Activated CD4-positive, alpha-beta memory T cell treated with anti-CD3 and anti-CD28 coated beads, Interleukin-2, amount 10 ng/mL, durations not matched to agents 7 days and 5 days (primary cell): ENCODE measurements at regions not wholly inside any gene's neighbourhood (a gene's known extent, or its start where the extent isn't known, plus 50 kb on each side); places are given as distances from the start of the nearest gene placed in this dataset.

Source experiments
- CTCF ChIA-PET: fragments of 350-600 bp; sonication (Branson Sonifier 250); formaldehyde crosslinking; loops from one replicate; lab custom pipeline; 2021; ENCODE audit warnings: antibody characterized with exemption, inconsistent platforms; lab: Charles Lee
- POLR2A ChIA-PET: fragments of 350-600 bp; sonication (Branson Sonifier 250); formaldehyde crosslinking; loops from one replicate; lab custom pipeline; 2021; ENCODE audit warnings: antibody characterized with exemption; lab: Charles Lee
- DNase-seq: peaks from one replicate; pipeline ENCODE4 v3.0.0-alpha.2; 2020
- H3K27ac Mint-ChIP-seq: one replicate; pipeline ENCODE4 v1.8.0; 2021; ENCODE audit warnings: mild to moderate bottlenecking, mixed read lengths
- H3K27me3 Mint-ChIP-seq: one replicate; pipeline ENCODE4 v1.8.0; 2021; ENCODE audit warnings: mixed read lengths
- H3K36me3 Mint-ChIP-seq: one replicate; pipeline ENCODE4 v1.8.0; 2021; ENCODE audit warnings: low read depth, mixed read lengths
- H3K4me1 Mint-ChIP-seq: one replicate; pipeline ENCODE4 v1.8.0; 2021; ENCODE audit warnings: mixed read lengths
- H3K4me3 Mint-ChIP-seq: one replicate; pipeline ENCODE4 v1.8.0; 2021; ENCODE audit warnings: mild to moderate bottlenecking, mixed read lengths
- H3K9me3 Mint-ChIP-seq: one replicate; pipeline ENCODE4 v1.8.0; 2021; ENCODE audit warnings: mixed read lengths

DNA sequence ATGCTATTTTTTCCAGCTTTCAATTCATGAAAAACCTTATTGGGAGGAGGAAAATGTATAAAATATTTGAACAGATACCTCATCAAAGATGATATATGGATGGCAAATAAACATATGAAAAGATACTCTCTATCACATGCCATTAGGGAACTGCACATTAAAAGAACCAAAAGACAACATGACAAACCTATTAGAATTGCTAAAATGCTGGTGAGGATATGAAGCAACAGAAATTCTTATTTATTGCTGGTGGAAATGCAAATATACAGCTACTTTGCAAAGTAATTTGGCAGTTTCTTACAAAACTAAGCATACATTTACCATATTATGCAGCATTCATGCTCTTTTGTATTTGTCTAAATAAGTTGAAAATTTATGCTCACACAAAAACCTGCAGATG lies 1783.9 kb upstream of the PCDH20 start:
- H3K36me3 Mint-ChIP-seq: no peaks in the 10 kb centered on the region
- DNase-seq: no peak
- CTCF ChIA-PET: no interaction called here
- no peak overlapping the region for H3K4me3 Mint-ChIP-seq
- POLR2A ChIA-PET: no interaction called here
- no peaks in the 10 kb centered on the region for H3K4me1 Mint-ChIP-seq
- H3K9me3 Mint-ChIP-seq: peaks cover 4% of the 10 kb centered on the region
- no peaks in the 10 kb centered on the region for H3K27me3 Mint-ChIP-seq
- no peak overlapping the region for H3K27ac Mint-ChIP-seq

DNA sequence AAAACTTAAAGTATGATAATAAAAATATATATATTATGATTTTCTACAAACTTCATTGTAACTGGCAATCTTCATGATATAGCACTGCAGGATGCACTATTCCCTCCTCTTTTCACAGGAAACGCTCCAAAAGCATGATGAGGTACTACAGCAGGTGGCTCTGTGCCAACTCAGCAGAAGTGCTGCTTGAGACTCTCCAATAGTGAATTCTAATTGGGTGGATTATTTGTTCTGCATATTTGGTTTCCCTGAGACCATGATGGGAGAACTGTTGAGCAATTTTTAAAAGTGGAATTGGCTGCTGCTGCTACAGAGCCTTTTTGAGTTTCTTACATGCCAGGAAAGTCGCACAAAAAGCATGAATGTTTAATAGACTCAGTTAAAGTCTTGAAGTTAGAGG lies 1782.4 kb upstream of the PCDH20 start:
- no peaks in the 10 kb centered on the region for H3K36me3 Mint-ChIP-seq
- H3K4me3 Mint-ChIP-seq: no peak overlapping the region
- ChIA-PET CTCF (no interaction called here), POLR2A (no interaction called here)
- no peak overlapping the region for H3K27ac Mint-ChIP-seq
- no peaks in the 10 kb centered on the region for H3K27me3 Mint-ChIP-seq
- H3K9me3 Mint-ChIP-seq: no peaks in the 10 kb centered on the region
- no peak for DNase-seq
- H3K4me1 Mint-ChIP-seq: no peaks in the 10 kb centered on the region

DNA sequence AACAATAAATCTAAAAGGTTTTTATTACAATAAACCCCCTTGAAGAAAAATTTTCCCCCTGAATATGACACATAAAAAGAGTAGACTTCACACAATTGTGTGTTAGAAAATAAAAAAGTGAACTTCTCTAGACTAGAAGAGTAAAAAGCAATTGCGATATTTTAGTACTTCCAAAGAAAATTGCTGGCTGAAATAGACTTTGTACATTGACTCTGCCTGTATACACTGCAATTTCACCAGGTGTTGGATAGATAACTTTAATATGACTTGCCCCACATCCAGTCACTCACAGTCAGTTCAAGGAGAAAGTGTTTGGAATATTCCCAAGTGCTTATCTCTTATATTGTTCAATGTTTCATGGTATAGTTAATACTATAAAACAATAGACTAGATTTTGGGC lies 1780.1 kb upstream of the PCDH20 start:
- no peaks in the 10 kb centered on the region for H3K4me1 Mint-ChIP-seq
- H3K9me3 Mint-ChIP-seq: no peaks in the 10 kb centered on the region
- H3K4me3 Mint-ChIP-seq: no peak overlapping the region
- CTCF ChIA-PET: no interaction called here
- H3K27ac Mint-ChIP-seq: no peak overlapping the region
- POLR2A ChIA-PET: no interaction called here
- DNase-seq: no peak
- H3K27me3 Mint-ChIP-seq: no peaks in the 10 kb centered on the region
- H3K36me3 Mint-ChIP-seq: no peaks in the 10 kb centered on the region

DNA sequence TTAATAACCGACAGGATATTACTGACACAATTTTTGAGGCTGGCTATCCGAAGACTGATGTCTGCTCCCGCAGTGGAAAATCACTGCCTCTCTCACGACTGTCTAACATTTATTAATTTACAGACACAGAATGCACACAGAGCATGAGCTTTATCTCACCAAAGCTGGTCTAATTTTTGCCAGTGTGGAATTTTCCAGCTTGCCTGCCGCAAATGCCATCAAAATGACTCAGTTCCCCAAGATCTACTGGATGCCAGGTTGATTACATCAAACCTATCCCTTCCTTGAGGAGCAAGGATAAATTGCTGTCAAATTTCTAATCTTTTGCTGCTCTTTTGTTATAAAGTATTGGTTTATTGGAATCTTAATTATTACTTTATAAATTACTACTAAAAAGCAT lies 1775.1 kb upstream of the PCDH20 start:
- Mint-ChIP-seq H3K9me3 (peaks cover 4% of the 10 kb centered on the region), H3K27ac (no peak overlapping the region), H3K36me3 (no peaks in the 10 kb centered on the region), H3K27me3 (no peaks in the 10 kb centered on the region), H3K4me3 (no peak overlapping the region), H3K4me1 (no peaks in the 10 kb centered on the region)
- ChIA-PET CTCF (no interaction called here), POLR2A (no interaction called here)
- no peak for DNase-seq

DNA sequence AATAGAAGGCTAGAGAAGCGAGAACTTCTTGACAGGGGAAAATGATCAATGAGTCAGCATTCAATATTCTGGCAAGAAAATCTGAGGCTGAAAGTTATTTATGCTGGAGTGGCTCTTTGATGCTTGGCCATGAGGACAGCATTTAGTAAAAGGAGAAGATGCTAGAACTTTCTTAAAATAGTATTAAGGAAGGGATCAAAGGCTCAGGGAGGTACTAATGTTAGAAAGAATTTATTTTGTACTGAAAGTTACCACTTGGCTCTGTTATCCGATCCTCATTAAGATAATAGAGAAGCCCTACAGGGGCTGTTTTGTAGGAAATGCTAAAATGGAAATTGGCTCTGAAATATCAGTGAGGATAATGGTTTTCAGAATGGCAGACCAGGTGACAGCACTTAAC lies 1774.6 kb upstream of the PCDH20 start:
- no peaks in the 10 kb centered on the region for H3K27me3 Mint-ChIP-seq
- no peak overlapping the region for H3K4me3 Mint-ChIP-seq
- CTCF ChIA-PET: no interaction called here
- H3K4me1 Mint-ChIP-seq: no peaks in the 10 kb centered on the region
- H3K36me3 Mint-ChIP-seq: no peaks in the 10 kb centered on the region
- peaks cover 4% of the 10 kb centered on the region for H3K9me3 Mint-ChIP-seq
- DNase-seq: no peak
- no peak overlapping the region for H3K27ac Mint-ChIP-seq
- POLR2A ChIA-PET: no interaction called here

DNA sequence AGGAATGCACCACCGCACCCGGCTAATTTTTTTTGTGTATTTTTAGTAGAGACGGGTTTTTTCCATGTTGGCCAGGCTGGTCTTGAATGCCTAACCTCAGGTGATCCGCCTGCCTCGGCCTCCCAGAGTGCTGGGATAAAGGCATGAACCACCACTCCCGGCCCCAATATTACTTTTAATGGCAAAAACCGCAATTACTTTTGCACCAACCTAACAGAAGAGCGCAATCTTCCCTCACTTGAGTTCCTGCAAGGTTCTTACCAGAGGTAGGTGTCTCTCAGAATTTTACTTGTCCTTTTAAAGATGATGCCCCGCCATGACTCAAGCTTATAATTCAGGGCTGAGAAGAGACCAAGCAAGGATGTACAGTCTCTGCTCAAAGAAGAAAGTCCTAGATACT lies 1774.1 kb upstream of the PCDH20 start:
- Mint-ChIP-seq H3K4me3 (no peak overlapping the region), H3K27ac (no peak overlapping the region), H3K4me1 (no peaks in the 10 kb centered on the region), H3K27me3 (no peaks in the 10 kb centered on the region), H3K36me3 (no peaks in the 10 kb centered on the region), H3K9me3 (peaks cover 4% of the 10 kb centered on the region)
- DNase-seq: no peak
- POLR2A ChIA-PET: no interaction called here
- CTCF ChIA-PET: no interaction called here

DNA sequence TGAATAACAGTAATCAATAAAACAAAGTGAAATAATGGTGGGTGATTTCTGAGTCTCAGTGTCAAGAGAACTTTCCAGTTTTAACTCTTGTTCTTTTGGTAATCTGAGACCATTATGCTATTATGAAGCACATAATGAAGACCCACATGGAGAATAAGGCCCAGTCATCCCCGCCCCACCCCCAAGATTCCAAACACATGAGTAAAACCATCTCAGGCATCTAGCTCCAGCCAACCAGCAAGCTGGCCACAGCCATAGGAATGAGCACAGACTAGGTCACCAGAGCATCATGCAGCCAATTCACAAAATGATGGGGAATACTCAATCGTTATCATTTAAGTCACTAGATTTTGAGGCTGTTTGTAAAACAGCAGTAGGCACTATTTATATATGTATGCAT lies 1769.0 kb upstream of the PCDH20 start:
- POLR2A ChIA-PET: no interaction called here
- H3K9me3 Mint-ChIP-seq: peaks cover 5% of the 10 kb centered on the region
- DNase-seq: no peak
- no peak overlapping the region for H3K27ac Mint-ChIP-seq
- no peaks in the 10 kb centered on the region for H3K36me3 Mint-ChIP-seq
- no peaks in the 10 kb centered on the region for H3K27me3 Mint-ChIP-seq
- CTCF ChIA-PET: no interaction called here
- H3K4me3 Mint-ChIP-seq: no peak overlapping the region
- no peaks in the 10 kb centered on the region for H3K4me1 Mint-ChIP-seq

DNA sequence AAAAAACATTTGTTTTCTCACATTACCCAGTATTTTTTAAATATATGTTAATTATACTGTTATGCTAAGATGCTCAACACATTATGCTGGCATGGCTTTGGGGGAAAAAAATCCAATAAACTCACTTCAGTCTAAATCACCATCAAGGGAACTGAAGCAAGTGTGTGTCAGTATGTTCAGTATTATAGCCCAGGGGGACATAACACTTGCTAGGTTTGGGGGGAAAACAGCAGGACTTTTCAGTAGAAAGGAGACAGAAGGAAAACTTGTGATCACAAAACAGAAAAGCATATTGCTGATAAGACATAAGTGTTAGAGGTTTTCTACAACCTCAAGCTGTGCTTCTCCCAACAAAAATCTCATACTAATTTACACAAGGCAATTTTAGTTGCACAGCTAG lies 1759.9 kb upstream of the PCDH20 start:
- Mint-ChIP-seq H3K4me3 (no peak overlapping the region), H3K36me3 (no peaks in the 10 kb centered on the region), H3K4me1 (no peaks in the 10 kb centered on the region), H3K9me3 (peaks cover 8% of the 10 kb centered on the region), H3K27ac (no peak overlapping the region), H3K27me3 (no peaks in the 10 kb centered on the region)
- CTCF ChIA-PET: no interaction called here
- POLR2A ChIA-PET: no interaction called here
- no peak for DNase-seq

DNA sequence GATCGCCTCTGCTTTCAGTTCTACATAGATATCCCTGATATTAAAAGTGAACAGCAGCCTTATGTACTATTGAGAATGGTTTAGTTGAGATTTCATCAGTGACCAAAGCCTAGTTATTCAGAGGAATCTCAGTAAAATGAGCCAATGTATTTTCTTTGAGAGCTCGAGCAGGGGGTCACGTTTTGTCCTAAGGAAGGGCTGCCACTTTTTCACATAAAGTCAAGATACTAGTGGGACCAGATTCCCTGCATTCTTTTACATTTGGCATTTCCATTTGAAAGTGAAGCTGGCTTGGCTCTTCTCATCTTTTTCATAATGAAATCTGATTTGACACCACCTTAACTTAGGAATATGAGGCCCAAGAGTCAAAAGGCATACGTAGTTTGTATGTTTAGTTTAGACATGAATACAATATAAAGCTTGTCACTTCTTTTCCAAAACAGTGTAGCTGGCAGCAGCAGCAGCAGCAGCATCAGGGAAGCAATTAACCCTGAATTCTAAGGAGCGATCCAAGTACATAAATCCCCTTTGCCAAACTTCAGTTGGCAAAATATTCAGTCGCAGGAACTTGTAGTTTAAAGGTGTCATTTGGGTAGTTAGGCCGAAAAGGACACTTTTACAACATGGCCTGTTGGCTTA lies 1752.2 kb upstream of the PCDH20 start:
- Mint-ChIP-seq H3K27ac (no peak overlapping the region), H3K27me3 (no peaks in the 10 kb centered on the region), H3K9me3 (no peaks in the 10 kb centered on the region), H3K4me1 (no peaks in the 10 kb centered on the region), H3K36me3 (no peaks in the 10 kb centered on the region), H3K4me3 (no peak overlapping the region)
- ChIA-PET POLR2A (no interaction called here), CTCF (no interaction called here)
- no peak for DNase-seq

DNA sequence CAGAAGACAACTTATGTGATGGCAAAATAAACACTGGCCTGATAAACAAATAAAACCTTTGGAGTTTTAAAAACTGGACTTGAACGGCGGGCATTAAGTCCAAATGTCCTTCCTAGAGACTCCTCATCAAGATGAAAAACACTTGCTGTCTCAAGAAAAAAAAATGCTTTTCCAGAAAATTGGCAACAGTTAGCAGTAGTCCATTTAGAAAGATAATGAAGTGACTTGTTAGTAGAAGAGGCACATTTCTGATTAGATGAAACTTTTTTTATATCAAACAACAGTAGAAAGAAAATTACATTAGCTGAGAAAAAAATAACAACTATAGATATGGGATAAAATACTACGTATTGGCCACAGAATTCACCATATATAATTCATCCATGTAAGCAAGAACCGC lies 1750.7 kb upstream of the PCDH20 start:
- Mint-ChIP-seq H3K4me3 (no peak overlapping the region), H3K9me3 (peaks cover 2% of the 10 kb centered on the region), H3K36me3 (no peaks in the 10 kb centered on the region), H3K4me1 (no peaks in the 10 kb centered on the region), H3K27ac (no peak overlapping the region), H3K27me3 (no peaks in the 10 kb centered on the region)
- ChIA-PET CTCF (no interaction called here), POLR2A (no interaction called here)
- DNase-seq: no peak

DNA sequence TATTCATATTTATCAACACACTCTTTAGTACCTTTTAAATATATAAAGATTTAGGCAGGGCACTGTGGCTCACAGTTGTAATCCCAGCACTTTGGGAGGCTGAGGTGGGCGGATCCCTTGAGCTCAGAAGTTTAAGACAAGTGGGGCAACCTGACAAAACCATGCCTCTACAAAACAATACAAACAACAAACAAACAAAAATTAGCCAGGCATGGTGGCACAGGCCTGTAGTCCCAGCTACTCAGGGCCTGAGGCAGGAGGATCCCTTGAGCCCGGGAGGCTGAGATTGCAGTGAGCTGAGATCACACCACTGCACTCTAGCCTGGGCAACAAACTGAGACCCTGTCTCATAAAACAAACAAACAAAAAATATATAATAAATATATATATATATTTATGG lies 1748.3 kb upstream of the PCDH20 start:
- H3K27ac Mint-ChIP-seq: no peak overlapping the region
- POLR2A ChIA-PET: no interaction called here

DNA sequence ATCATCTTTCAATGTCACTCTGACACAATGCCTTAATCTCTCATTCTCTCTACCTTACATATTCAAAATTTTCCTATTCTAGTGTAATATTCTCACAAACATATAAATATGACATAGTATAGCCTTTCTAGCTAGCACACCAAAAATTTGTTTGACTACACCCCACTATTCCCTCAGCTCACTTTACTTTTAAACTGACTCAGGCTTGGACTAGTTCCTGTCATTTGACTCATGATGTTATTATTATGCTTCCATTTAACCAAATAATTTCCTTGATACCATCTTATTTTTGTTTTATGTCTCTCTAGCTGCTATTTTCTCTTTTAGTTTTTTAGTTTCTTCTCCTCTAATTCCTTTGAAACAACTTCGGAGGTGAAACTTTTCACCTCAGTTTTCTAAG lies 1745.6 kb upstream of the PCDH20 start:
- no peak for DNase-seq
- Mint-ChIP-seq H3K4me1 (no peaks in the 10 kb centered on the region), H3K4me3 (no peak overlapping the region), H3K9me3 (peaks cover 6% of the 10 kb centered on the region), H3K27ac (no peak overlapping the region), H3K36me3 (no peaks in the 10 kb centered on the region), H3K27me3 (no peaks in the 10 kb centered on the region)
- POLR2A ChIA-PET: no interaction called here
- CTCF ChIA-PET: no interaction called here

More for the DNA sequence above, 1748.3 kb upstream of the PCDH20 start:
- H3K9me3 Mint-ChIP-seq: peaks cover 5% of the 10 kb centered on the region
- CTCF ChIA-PET: no interaction called here
- no peak for DNase-seq
- H3K4me1 Mint-ChIP-seq: no peaks in the 10 kb centered on the region
- no peaks in the 10 kb centered on the region for H3K36me3 Mint-ChIP-seq
- H3K4me3 Mint-ChIP-seq: no peak overlapping the region
- no peaks in the 10 kb centered on the region for H3K27me3 Mint-ChIP-seq

DNA sequence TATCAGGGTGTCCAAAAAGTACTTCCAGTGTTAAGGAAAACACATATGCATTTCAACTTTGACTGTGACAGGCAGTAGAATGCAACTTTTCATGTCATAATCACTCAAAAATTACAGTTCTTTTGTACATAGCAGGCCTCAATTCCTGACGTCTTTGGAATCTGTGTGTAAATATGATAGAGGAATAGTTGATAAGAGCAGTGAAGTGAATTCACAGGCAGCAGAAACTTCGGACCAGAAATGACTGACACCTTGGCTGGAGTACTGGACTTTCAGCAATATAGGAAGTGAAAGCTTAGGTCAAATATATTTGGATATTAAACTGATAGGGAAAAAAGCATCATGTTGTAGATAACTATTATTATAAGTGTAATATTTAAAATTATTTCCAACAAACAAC lies 1741.2 kb upstream of the PCDH20 start:
- ChIA-PET CTCF (no interaction called here), POLR2A (no interaction called here)
- H3K27ac Mint-ChIP-seq: no peak overlapping the region

DNA sequence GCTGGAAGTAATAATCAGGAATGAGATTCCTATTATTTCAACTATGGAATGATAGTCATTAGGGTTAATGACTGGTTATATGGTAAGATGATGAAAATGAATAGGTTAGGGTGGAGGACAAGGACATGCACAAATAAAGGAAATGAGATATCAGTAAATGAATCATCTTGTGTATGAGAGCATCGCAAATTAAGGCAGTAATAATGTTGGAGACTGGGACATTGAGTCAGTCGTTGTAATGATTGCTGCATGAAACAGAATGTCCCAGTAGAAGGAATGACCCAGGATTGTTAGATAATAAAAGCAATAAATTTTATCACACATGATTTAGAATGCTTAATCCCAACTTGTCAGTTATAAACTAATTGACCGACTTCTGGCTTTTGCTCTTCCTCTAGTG lies 1733.7 kb upstream of the PCDH20 start:
- DNase-seq: no peak
- H3K4me3 Mint-ChIP-seq: no peak overlapping the region
- CTCF ChIA-PET: no interaction called here
- no peaks in the 10 kb centered on the region for H3K27me3 Mint-ChIP-seq
- no peak overlapping the region for H3K27ac Mint-ChIP-seq
- H3K4me1 Mint-ChIP-seq: no peaks in the 10 kb centered on the region
- POLR2A ChIA-PET: no interaction called here
- no peaks in the 10 kb centered on the region for H3K36me3 Mint-ChIP-seq
- H3K9me3 Mint-ChIP-seq: peaks cover 20% of the 10 kb centered on the region

More for the DNA sequence above, 1741.2 kb upstream of the PCDH20 start:
- Mint-ChIP-seq H3K36me3 (no peaks in the 10 kb centered on the region), H3K4me3 (no peak overlapping the region), H3K4me1 (no peaks in the 10 kb centered on the region), H3K9me3 (peaks cover 7% of the 10 kb centered on the region), H3K27me3 (no peaks in the 10 kb centered on the region)
- no peak for DNase-seq
